ENCODE measurements at regions not wholly inside any gene's neighbourhood (a gene's known extent, or its start where the extent isn't known, plus 50 kb on each side); places are given as distances from the start of the nearest gene placed in this dataset.
A peak's percentile ranks its signal among the peaks of the same experiment; 100 is the strongest.
"Not testable (repeated sequence)": the region's sequence is repeated elsewhere in the genome, so short reads cannot be mapped to it uniquely, and the experiment has no call there.

GRCh38 chr2:136715146-136715545, 50.2 kb upstream of the THSD7B start:
- no peak for DNase-seq (ENCODE audit: low read depth, low spot score)

GRCh38 chr2:136714452-136714951, 50.8 kb upstream of the THSD7B start:
- DNase-seq (ENCODE audit: low read depth, low spot score) = no peak

- DNase-seq (ENCODE audit: low read depth, low spot score) = no peak
Observed at GRCh38 chr2:136713739-136714138, 51.6 kb upstream of the THSD7B start.

- no peak for DNase-seq (ENCODE audit: low read depth, low spot score)
Observed at GRCh38 chr2:136705336-136705735, 60.0 kb upstream of the THSD7B start.

- DNase-seq (ENCODE audit: low read depth, low spot score) = no peak
Observed at GRCh38 chr2:136703214-136703613, 62.1 kb upstream of the THSD7B start.

GRCh38 chr2:136696438-136696837, 68.9 kb upstream of the THSD7B start:
- DNase-seq (ENCODE audit: low read depth, low spot score) = no peak

- no peak for DNase-seq (ENCODE audit: low read depth, low spot score)
Observed at GRCh38 chr2:136693966-136694365, 71.4 kb upstream of the THSD7B start.

- not testable (repeated sequence) for DNase-seq (ENCODE audit: low read depth, low spot score)
Observed at GRCh38 chr2:136680079-136680478, 85.3 kb upstream of the THSD7B start.

GRCh38 chr2:136665736-136666135, 99.6 kb upstream of the THSD7B start:
- DNase-seq (ENCODE audit: low read depth, low spot score) = no peak

GRCh38 chr2:136664713-136665405, 100.5 kb upstream of the THSD7B start:
- DNase-seq (ENCODE audit: low read depth, low spot score) = no peak

GRCh38 chr2:136658201-136658600, 107.1 kb upstream of the THSD7B start:
- DNase-seq (ENCODE audit: low read depth, low spot score) = no peak

GRCh38 chr2:136653861-136654260, 111.5 kb upstream of the THSD7B start:
- DNase-seq (ENCODE audit: low read depth, low spot score) = no peak

- DNase-seq (ENCODE audit: low read depth, low spot score) = no peak
Observed at GRCh38 chr2:136651456-136652010, 113.8 kb upstream of the THSD7B start.

GRCh38 chr2:136647039-136647438, 118.3 kb upstream of the THSD7B start:
- DNase-seq (ENCODE audit: low read depth, low spot score) = no peak

- DNase-seq (ENCODE audit: low read depth, low spot score) = no peak
Observed at GRCh38 chr2:136645236-136645828, 120.0 kb upstream of the THSD7B start.

- no peak for DNase-seq (ENCODE audit: low read depth, low spot score)
Observed at GRCh38 chr2:136639651-136640050, 125.7 kb upstream of the THSD7B start.

GRCh38 chr2:136638193-136638592, 127.2 kb upstream of the THSD7B start:
- DNase-seq (ENCODE audit: low read depth, low spot score) = no peak

- no peak for DNase-seq (ENCODE audit: low read depth, low spot score)
Observed at GRCh38 chr2:136637402-136637801, 127.9 kb upstream of the THSD7B start.

GRCh38 chr2:136628490-136628889, 136.9 kb upstream of the THSD7B start:
- DNase-seq (ENCODE audit: low read depth, low spot score) = no peak

GRCh38 chr2:136613096-136613495, 152.2 kb upstream of the THSD7B start:
- DNase-seq (ENCODE audit: low read depth, low spot score) = no peak

- DNase-seq (ENCODE audit: low read depth, low spot score) = no peak
Observed at GRCh38 chr2:136612079-136612478, 153.3 kb upstream of the THSD7B start.

- no peak for DNase-seq (ENCODE audit: low read depth, low spot score)
Observed at GRCh38 chr2:136611451-136611850, 153.9 kb upstream of the THSD7B start.

GRCh38 chr2:136582628-136583205, 182.6 kb upstream of the THSD7B start:
- DNase-seq (ENCODE audit: low read depth, low spot score) = peak; percentile 43

Data from astrocyte of the hippocampus (primary cell).